ENCODE measurements at regions not wholly inside any gene's neighbourhood (a gene's known extent, or its start where the extent isn't known, plus 50 kb on each side); places are given as distances from the start of the nearest gene placed in this dataset.
"Not testable (repeated sequence)": the region's sequence is repeated elsewhere in the genome, so short reads cannot be mapped to it uniquely, and the experiment has no call there.

- no peak for DNase-seq (ENCODE audit: low read depth)
- no peak for TF ChIP-seq CTCF (IDR thresholded peaks at IDR 0.05; ENCODE audit: control insufficient read depth, extremely low read depth, insufficient read depth)
- no peak overlapping the region for H3K4me3 ChIP-seq (ENCODE audit: low read depth, low read length)
Observed at GRCh38 chr3:162956711-162957110, 1460.1 kb downstream of the OTOL1 start.

GRCh38 chr3:162960269-162960668, 1463.7 kb downstream of the OTOL1 start:
- no peak for DNase-seq (ENCODE audit: low read depth)
- TF ChIP-seq CTCF (IDR thresholded peaks at IDR 0.05; ENCODE audit: control insufficient read depth, extremely low read depth, insufficient read depth), result no peak
- no peak overlapping the region for H3K4me3 ChIP-seq (ENCODE audit: low read depth, low read length)

- no peak overlapping the region for H3K4me3 ChIP-seq (ENCODE audit: low read depth, low read length)
- DNase-seq (ENCODE audit: low read depth), result no peak
- no peak for TF ChIP-seq CTCF (IDR thresholded peaks at IDR 0.05; ENCODE audit: control insufficient read depth, extremely low read depth, insufficient read depth)
Observed at GRCh38 chr3:162970292-162970691, 1473.7 kb downstream of the OTOL1 start.

- no peak for TF ChIP-seq CTCF (IDR thresholded peaks at IDR 0.05; ENCODE audit: control insufficient read depth, extremely low read depth, insufficient read depth)
- no peak overlapping the region for H3K4me3 ChIP-seq (ENCODE audit: low read depth, low read length)
- DNase-seq (ENCODE audit: low read depth), result no peak
Observed at GRCh38 chr3:162971715-162972114, 1475.1 kb downstream of the OTOL1 start.

- no peak for DNase-seq (ENCODE audit: low read depth)
- TF ChIP-seq CTCF (IDR thresholded peaks at IDR 0.05; ENCODE audit: control insufficient read depth, extremely low read depth, insufficient read depth), result no peak
- no peak overlapping the region for H3K4me3 ChIP-seq (ENCODE audit: low read depth, low read length)
Observed at GRCh38 chr3:162973428-162973917, 1476.9 kb downstream of the OTOL1 start.

- no peak for DNase-seq (ENCODE audit: low read depth)
- H3K4me3 ChIP-seq (ENCODE audit: low read depth, low read length), result no peak overlapping the region
- TF ChIP-seq CTCF (IDR thresholded peaks at IDR 0.05; ENCODE audit: control insufficient read depth, extremely low read depth, insufficient read depth), result no peak
Observed at GRCh38 chr3:162978136-162978535, 1481.5 kb downstream of the OTOL1 start.

- H3K4me3 ChIP-seq (ENCODE audit: low read depth, low read length), result no peak overlapping the region
- no peak for TF ChIP-seq CTCF (IDR thresholded peaks at IDR 0.05; ENCODE audit: control insufficient read depth, extremely low read depth, insufficient read depth)
- DNase-seq (ENCODE audit: low read depth), result no peak
Observed at GRCh38 chr3:162984746-162985145, 1488.1 kb downstream of the OTOL1 start.

GRCh38 chr3:162987085-162987794, 1490.6 kb downstream of the OTOL1 start:
- not testable (repeated sequence) for DNase-seq (ENCODE audit: low read depth); H3K4me3 ChIP-seq (ENCODE audit: low read depth, low read length)

All from LNCaP clone FGC (cell line).